GM12873 (cell line): ENCODE measurements at regions not wholly inside any gene's neighbourhood (a gene's known extent, or its start where the extent isn't known, plus 50 kb on each side); places are given as distances from the start of the nearest gene placed in this dataset.

ENCODE experiments used
- TF ChIP-seq, protein P1 (sequence below): IDR thresholded peaks from 2 replicates; pipeline ENCODE4 v1.5.1; 2012; ENCODE audit warnings: low read depth, mild to moderate bottlenecking, moderate library complexity, low read length, control low read depth; ENCODE audit not compliant: insufficient read depth; ENCODE audit errors: missing control alignments

DNA sequence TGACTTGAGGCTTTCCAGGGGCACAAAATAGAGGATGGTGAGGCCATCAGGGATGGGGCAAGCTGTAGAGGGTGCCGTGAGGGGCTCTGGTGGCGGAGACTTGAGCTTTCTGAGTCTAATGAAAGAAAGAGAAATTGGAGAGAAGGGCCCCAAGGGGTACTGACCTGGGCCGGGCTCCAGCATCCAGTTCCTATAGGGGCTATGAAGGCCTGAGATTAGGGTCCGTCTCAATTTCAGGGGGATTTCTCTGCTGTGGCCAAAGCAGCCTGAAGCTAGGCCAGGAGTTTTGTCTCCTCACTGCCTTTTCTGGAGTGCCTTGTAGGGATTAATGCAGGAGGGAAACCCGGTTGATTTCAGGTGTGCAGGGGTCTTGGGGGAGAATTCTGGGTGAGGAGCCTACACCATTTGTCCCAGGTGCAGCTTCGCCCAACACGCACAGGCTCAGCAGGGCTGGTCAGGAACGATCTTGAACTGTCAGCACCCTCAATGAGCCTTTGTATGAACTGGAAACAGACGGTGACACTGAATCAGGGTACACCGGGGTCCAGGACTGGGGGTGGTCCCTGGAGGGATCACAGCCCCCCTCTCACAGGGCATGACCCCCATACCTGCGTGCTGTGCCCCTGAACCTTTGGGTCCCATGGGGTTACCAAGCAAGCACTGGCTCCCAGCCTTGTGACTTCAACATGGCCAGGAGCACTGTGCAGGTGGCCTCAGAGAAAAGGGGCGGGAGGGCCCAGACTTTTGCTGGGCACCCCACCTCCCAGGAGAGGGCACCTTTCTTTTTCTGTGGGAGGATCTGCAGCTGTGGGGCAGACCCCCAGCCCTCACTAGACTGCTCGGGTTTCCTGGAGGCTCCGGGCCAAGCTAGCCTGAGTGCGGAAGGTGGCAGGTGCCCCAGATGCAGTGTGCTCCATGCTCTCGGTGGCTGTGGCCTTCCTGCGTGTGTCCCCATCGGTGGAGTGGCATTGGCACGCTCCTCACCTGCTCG, 122.9 kb upstream of the RET start:
- TF ChIP-seq, protein P1, sequence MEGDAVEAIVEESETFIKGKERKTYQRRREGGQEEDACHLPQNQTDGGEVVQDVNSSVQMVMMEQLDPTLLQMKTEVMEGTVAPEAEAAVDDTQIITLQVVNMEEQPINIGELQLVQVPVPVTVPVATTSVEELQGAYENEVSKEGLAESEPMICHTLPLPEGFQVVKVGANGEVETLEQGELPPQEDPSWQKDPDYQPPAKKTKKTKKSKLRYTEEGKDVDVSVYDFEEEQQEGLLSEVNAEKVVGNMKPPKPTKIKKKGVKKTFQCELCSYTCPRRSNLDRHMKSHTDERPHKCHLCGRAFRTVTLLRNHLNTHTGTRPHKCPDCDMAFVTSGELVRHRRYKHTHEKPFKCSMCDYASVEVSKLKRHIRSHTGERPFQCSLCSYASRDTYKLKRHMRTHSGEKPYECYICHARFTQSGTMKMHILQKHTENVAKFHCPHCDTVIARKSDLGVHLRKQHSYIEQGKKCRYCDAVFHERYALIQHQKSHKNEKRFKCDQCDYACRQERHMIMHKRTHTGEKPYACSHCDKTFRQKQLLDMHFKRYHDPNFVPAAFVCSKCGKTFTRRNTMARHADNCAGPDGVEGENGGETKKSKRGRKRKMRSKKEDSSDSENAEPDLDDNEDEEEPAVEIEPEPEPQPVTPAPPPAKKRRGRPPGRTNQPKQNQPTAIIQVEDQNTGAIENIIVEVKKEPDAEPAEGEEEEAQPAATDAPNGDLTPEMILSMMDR, result no peak

DNA sequence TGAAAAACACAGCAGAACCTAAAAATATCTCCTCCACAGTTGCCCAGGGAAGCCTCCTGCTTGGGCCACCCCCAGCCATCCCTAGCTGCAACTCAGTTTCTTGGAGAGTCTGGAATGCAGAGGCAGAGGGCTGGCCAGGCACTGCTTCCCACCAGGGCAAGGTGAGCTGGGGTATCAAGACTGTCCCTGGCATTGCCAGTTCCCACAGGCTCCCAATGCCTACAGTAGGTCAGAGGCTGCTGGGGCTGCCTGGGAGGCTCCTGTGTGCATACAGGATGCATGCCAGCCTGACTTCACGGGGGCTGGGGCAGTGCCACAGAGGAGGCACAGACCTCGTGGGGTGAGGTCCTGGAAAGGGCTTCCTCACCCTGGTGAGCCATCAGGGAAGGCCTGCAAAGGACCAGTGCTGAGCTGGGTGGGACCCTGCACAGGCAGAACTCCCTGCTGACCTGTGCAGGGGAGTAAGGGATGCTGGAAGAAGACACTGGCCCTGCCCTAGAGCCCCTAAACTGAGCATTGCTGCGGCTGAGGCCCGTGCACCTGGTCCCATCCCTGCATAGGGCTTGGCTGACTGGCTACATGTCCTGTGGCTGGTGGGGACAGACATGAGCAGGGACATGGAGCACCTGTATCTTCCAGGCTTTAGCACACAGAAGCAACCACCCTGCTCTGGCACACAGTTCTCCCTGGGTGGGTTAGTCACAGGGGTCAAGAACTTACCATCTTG, 121.9 kb upstream of the RET start:
- TF ChIP-seq, protein P1, result no peak

- TF ChIP-seq, protein P1, result no peak
Measured at GRCh38 chr10:42955493-42955889, 121.4 kb upstream of the RET start.

GRCh38 chr10:42956045-42956444, 120.8 kb upstream of the RET start:
- TF ChIP-seq, protein P1, result no peak

DNA sequence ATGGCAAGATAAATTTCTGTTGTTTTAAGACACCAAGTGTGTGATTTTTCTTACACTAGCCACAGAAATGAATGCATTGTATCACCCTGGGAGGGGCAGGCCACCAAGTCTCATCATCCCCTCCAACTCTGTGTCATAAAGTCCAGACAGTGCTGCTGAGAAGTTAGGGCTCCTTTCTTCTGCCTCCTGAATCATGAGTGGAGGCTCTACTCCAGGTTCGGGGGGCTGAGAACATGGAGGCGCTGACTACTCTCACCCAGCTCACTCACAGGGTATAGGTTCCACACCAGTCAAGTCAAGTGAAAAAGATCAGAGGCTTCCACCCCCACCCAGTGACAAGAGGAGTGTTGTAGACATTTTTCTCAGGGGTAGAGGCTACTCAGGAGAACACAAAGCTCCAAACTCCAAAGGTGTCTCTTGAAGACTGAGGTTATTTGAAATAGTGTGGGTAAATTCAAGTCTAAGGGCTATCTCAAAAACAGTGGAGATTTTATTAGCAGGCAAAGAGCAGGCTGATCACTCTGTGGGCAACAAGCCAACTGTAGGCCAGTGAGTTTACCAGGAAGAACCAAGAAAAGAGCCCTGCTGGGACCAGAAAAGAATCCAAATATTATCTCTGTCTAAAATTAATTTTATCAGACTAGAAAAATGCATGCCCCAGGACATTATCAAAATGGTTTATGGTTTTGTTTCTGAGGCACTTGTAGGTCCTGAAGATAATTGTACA, 118.6 kb upstream of the RET start:
- TF ChIP-seq, protein P1, result no peak

- TF ChIP-seq, protein P1, result no peak
Measured at GRCh38 chr10:42959833-42960232, 117.0 kb upstream of the RET start.
